Panc1 (cell line): ENCODE measurements at regions not wholly inside any gene's neighbourhood (a gene's known extent, or its start where the extent isn't known, plus 50 kb on each side); places are given as distances from the start of the nearest gene placed in this dataset.

Experiments
- CTCF ChIP-seq: fragments of 450-650 bp; IDR thresholded peaks from 2 replicates; pipeline ENCODE4 v1.5.1; 2017; ENCODE audit warnings: mild to moderate bottlenecking
- POLR2AphosphoS5 ChIP-seq: IDR thresholded peaks from 2 replicates; pipeline ENCODE4 v1.6.1; 2012; ENCODE audit warnings: mild to moderate bottlenecking, low read depth, low read length, moderate library complexity
- REST ChIP-seq, 2 experiments: IDR thresholded peaks; 2 replicates each; pipeline ENCODE4 v1.6.1; 2011 to 2012; ENCODE audit warnings: low read depth in 2 of 2, control low read depth in 1 of 2, low read length in 1 of 2, mild to moderate bottlenecking in 1 of 2, moderate library complexity in 1 of 2; ENCODE audit not compliant: insufficient read depth in 1 of 2

GRCh38 chr3:5732081-5732480, 544.6 kb downstream of the EDEM1 start:
- TF ChIP-seq POLR2AphosphoS5 (no peak), CTCF (no peak), REST (IDR thresholded peaks at IDR 0.05; ENCODE audit: insufficient read depth in 1 of 2, low read depth in 2 of 2, low read length in 1 of 2) (no peak)
